ENCODE measurements at regions not wholly inside any gene's neighbourhood (a gene's known extent, or its start where the extent isn't known, plus 50 kb on each side); places are given as distances from the start of the nearest gene placed in this dataset.

DNA sequence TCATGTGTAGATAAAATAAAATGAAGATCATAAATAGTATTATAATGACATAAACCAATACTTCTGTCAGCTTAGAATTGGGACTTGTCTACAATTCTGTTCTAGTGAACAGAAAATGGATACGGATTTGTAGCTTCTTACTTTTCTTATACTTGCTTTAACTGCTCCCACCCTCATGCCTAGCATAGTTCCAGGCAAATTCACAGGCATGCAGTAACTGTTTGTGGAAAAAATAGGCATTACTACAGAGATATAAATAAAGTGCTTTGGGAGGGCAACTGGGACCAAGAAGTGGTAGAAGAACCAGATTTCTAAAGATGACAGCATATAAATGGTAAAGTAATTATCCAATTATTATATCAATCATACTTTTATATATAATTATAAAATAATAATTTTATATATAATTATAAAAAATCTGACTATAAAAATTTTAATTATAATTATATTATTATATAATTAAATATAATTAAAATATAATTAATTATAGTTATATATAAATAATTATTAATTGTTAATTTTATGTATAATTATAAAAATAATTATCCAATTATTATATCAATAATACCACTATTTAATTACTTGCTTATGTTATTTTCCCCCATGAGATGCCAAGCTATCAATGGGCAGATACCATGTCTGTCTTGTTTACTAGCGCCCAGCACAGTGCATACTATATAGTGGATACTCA, 144.1 kb downstream of the NOC3L start:
- H3K27me3 ChIP-seq: no peaks in the 10 kb centered on the region
- H3K4me1 ChIP-seq: peaks cover 0 to 13% (median 6%) of the 10 kb centered on the region in 4 donors
- H3K4me3 ChIP-seq: no peak overlapping the region
- no peaks in the 10 kb centered on the region for H3K9me3 ChIP-seq
- WGBS (ENCODE audit: insufficient coverage, low coverage, low lambda C conversion rate, missing lambda C conversion rate): 88% methylated on average over 2 of the region's 2 CpGs
- TF ChIP-seq CTCF (IDR thresholded peaks at IDR 0.05) (no peak), POLR2A (IDR thresholded peaks at IDR 0.05) (no peak)
- no peak for DNase-seq
- ATAC-seq: no peak
- intact Hi-C loops (cut with DNase I): no loop called here
- H3K27ac ChIP-seq: no peak overlapping the region
- H3K36me3 ChIP-seq: no peaks in the 10 kb centered on the region

- peaks cover 0 to 1% (median under 1%) of the 10 kb centered on the region in 4 donors for H3K4me1 ChIP-seq
- ATAC-seq (no peak), DNase-seq (no peak)
- no CpG with 5 or more reads among the region's 1 CpG for WGBS (ENCODE audit: insufficient coverage, low coverage, low lambda C conversion rate, missing lambda C conversion rate)
- H3K27me3 ChIP-seq: no peaks in the 10 kb centered on the region
- H3K4me3 ChIP-seq: no peak overlapping the region
- H3K27ac ChIP-seq: no peak overlapping the region
- H3K9me3 ChIP-seq: no peaks in the 10 kb centered on the region
- H3K36me3 ChIP-seq: no peaks in the 10 kb centered on the region
- TF ChIP-seq CTCF (IDR thresholded peaks at IDR 0.05) (no peak), POLR2A (IDR thresholded peaks at IDR 0.05) (no peak)
- intact Hi-C loops (cut with DNase I): no loop called here
Observed at GRCh38 chr10:94219829-94220228, 142.9 kb downstream of the NOC3L start.

- intact Hi-C loops (cut with DNase I): no loop called here
Observed at GRCh38 chr10:94220717-94221116, 142.0 kb downstream of the NOC3L start.

DNA sequence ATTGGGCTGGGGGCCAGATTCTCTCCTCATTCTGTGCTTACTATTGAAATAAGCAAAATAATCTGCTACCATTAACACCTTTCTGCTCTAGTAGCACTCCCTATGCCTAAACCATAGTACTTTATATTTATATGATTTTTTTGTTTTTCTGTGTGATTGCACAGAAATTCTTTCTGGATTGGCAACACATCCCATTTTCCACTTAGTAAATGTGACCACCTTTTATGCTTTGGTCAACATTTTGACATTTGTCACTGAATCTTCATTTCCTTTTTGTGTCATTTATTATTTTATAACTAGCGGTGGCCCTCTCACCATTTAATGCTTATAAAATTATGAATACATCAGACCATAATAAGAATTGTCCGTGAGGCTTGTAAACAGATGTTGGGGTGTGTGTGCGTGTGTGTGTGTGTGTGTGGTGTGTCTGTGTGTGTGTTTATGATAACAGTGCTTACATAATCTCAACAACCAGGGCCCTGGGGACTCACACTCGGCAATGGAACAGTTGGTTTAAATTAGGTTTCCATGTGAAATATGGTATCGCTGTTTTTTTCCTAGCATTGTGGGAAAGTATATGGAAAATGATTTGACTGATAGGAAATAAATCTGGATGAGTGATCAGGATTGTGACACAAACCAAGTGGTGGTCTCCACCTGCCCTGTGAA, 138.9 kb downstream of the NOC3L start:
- TF ChIP-seq CTCF (IDR thresholded peaks at IDR 0.05) (no peak), POLR2A (IDR thresholded peaks at IDR 0.05) (no peak)
- Histone ChIP-seq H3K4me3 (no peak overlapping the region), H3K4me1 (no peaks in the 10 kb centered on the region), H3K36me3 (no peaks in the 10 kb centered on the region), H3K9me3 (no peaks in the 10 kb centered on the region), H3K27me3 (no peaks in the 10 kb centered on the region), H3K27ac (no peak overlapping the region)
- no peak for ATAC-seq
- no peak for DNase-seq
- intact Hi-C loops (cut with DNase I): no loop called here
- 51% methylated on average over 5 of the region's 5 CpGs for WGBS (ENCODE audit: insufficient coverage, low coverage, low lambda C conversion rate, missing lambda C conversion rate)

More at GRCh38 chr10:94220717-94221116, 142.0 kb downstream of the NOC3L start:
- WGBS (ENCODE audit: insufficient coverage, low coverage, low lambda C conversion rate, missing lambda C conversion rate): 95% methylated on average over 6 of the region's 8 CpGs
- no peak for ATAC-seq
- no peaks in the 10 kb centered on the region for H3K4me1 ChIP-seq
- H3K36me3 ChIP-seq: no peaks in the 10 kb centered on the region
- no peak for DNase-seq
- no peak overlapping the region for H3K27ac ChIP-seq
- no peaks in the 10 kb centered on the region for H3K27me3 ChIP-seq
- no peak overlapping the region for H3K4me3 ChIP-seq
- no peak for TF ChIP-seq POLR2A (IDR thresholded peaks at IDR 0.05)
- TF ChIP-seq CTCF (IDR thresholded peaks at IDR 0.05): no peak
- H3K9me3 ChIP-seq: no peaks in the 10 kb centered on the region

Data from right lobe of liver (tissue), 6 donors.